HG03066 (cell line): ENCODE measurements at regions not wholly inside any gene's neighbourhood (a gene's known extent, or its start where the extent isn't known, plus 50 kb on each side); places are given as distances from the start of the nearest gene placed in this dataset.

ENCODE experiments used
- ATAC-seq: cut with Tn5 transposase; IDR thresholded peaks from one replicate; pipeline ENCODE4 v1.9.1; 2021; ENCODE audit warnings: low read depth; ENCODE audit not compliant: unreplicated experiment

DNA sequence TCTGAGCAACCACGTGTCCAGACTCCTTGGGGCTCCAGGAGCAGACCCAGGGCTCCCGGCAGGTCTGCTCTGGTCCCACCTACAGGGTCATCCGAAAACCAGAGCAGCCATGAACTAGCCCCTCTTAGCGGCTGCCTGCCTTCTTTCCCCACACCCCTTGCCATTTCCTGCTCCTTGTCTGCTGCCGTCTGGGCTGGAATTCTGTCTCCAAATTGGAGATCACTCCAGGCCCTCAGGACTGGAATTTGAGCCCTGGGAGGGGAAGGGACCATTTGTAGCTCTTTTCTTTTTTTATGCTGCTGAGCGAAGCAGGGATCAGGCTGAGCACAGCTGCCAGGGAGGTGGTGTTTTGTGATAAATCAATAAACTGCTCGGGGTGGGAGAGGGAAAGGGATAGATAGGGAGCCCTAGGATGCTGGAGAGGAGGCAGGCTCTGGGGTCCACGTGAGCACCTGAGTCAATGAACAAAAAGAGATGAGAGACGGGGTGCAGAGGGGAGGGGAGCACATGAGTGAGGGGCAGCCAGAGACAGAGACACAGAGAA lies 257.5 kb downstream of the ENGASE start:
- ATAC-seq: no peak

DNA sequence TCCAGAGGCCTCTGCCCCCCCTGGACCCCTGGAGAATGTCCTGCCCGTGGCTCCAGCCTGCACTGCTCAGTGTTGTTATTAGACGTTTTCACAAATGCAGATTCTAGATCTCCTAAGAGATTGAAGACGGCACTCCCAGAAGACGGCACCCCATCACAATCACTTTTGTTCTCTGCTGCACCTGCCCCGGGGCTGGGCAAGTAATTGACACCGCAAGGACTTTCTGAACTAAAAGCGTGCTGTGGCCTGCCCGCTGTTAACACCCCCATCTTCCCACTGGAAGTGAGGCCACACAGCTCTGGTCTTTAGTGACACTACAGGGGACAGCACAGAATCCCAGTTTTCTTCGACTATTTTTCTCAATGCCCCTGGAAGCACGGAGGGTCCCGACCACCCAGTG lies 256.9 kb downstream of the ENGASE start:
- ATAC-seq: no peak

GRCh38 chr17:79330696-79331095 lies 256.1 kb downstream of the ENGASE start:
- no peak for ATAC-seq

GRCh38 chr17:79330229-79330628 lies 255.6 kb downstream of the ENGASE start:
- no peak for ATAC-seq

DNA sequence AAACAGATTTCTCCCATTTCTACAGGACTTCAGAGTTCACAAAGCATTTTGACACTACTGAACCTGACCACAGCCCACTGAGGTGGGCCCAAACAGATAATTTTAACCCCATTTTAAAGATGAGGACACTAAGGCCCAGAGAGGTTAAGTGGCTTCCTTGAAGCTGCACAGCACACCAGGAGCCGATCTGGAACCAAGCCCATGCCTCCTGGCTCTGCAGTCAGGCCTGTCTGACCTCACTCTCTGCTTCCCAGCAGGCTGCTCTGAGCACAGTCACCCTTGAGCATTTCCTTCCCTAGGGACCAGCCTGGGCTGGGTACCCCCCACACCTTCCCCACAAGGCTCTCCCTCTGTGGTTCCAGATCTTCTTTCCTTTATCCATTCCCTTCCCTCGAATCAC lies 252.2 kb downstream of the ENGASE start:
- no peak for ATAC-seq

DNA sequence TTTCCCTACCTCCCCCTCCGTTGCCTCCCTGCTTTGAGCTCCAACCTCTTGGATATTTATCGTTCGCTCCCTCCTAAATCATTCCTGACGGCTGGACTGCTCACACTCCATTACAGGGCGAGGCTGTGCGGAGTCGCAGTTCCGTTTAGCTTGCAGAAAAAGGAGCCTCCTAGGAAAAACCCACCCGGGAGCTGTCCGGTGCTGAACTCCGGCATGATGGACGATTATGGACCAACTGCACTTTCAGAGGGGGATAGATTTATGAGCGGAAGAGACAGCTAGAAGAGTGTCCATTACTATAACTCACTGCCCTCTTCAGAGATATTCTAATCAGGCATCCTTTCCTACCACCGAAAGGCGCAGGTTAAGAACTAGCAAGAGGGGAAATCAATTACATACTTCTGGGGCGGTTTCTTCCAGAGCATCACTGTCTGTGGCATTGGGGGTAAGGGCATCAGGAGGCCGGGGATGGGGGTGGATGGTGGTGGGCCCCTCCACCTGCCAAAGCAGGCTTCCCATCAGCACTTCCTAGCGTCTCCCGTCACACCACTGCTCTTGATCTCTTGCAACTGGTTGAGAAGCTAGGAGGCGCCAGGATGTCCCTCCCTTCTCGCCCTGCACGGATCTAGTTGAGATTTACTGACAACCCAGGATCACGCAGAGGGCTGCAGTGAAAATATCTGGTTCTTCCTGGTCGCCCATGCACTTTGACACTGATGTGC lies 251.2 kb downstream of the ENGASE start:
- ATAC-seq: no peak

DNA sequence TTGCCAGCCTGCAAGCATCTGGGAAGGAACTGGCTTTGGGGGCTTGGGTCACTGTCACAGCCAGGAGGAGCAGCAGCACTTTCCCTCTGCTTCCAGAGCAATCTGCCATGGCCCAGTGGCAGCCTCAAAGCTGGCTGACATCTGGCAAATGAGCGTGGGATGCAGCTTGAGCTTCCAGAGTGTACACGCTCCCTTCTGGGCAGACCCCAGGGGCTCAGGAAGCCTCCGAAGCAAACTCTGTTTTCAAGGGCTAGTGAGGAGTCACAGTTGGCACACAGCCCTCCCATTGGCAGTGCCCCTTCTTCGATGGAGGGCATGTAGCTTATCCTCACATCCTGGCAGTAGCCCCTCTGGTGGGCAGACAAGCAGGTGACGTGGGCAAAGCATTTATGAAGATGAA lies 249.6 kb downstream of the ENGASE start:
- ATAC-seq: no peak

DNA sequence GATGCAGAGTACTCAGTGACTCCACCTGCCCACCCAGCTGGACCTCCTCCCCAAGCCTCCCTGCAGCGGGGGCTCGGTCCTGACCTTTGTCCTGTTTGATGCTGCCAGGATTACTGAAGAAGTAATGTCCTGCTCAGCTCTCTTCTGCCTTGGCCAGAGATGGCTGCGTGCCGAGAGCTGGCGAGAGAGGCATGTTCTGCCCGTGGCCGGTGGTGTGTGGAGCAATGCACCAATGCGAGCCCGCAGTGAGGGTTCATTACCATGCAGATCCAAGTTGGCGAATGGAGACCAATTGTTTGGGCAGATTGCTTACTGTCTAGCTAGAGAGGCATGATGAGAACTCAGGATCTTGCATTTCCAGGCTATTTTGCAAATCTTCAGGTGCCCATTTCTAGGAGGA lies 248.9 kb downstream of the ENGASE start:
- no peak for ATAC-seq

DNA sequence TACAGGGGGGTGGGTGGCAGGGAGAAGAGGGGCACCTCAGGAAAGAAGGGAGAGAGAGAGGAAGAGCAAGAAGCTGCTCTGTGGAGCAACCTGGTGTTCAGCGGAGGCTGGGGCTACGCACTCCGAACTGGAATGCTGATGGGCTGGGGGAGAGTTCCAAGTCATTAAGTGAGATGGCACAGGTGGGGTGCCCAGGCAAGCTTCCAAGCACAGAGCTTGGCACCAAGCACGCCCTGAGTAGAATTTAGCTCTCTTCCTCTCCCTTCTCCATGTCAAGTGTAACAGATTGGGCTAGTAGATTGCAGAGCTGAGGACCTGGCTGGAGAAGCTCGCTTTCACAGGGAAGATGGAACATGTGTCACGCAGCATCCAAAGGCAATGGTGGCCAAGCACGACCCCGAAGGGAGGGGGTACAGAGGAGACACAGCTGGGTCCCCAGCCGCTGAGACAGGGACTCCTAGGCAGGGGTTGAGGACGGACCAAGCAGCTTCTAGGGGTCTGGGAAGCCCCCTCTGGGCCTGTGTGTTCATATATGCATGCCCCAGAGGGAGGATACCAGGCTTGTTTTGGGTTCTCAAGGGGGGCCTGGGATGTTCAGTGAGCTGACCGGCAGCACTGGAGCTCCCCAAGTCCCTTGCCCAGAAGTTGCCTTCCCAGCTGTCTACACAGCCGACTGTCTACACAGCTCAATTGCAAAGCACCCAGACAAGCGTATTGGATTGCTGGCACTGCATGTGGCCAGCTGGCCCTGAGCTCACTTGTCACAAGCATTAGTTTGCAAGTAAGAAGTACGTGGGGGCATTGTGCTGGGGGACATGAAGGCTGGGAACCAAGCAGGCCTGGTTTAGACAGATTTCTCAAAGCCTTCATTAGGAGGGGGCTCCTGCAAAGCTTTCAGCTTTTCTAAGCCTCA lies 247.8 kb downstream of the ENGASE start:
- no peak for ATAC-seq

GRCh38 chr17:79320331-79320730 lies 245.7 kb downstream of the ENGASE start:
- no peak for ATAC-seq

- no peak for ATAC-seq
Measured at GRCh38 chr17:79317916-79318315, 243.3 kb downstream of the ENGASE start.

GRCh38 chr17:79316805-79317204 lies 242.2 kb downstream of the ENGASE start:
- no peak for ATAC-seq

DNA sequence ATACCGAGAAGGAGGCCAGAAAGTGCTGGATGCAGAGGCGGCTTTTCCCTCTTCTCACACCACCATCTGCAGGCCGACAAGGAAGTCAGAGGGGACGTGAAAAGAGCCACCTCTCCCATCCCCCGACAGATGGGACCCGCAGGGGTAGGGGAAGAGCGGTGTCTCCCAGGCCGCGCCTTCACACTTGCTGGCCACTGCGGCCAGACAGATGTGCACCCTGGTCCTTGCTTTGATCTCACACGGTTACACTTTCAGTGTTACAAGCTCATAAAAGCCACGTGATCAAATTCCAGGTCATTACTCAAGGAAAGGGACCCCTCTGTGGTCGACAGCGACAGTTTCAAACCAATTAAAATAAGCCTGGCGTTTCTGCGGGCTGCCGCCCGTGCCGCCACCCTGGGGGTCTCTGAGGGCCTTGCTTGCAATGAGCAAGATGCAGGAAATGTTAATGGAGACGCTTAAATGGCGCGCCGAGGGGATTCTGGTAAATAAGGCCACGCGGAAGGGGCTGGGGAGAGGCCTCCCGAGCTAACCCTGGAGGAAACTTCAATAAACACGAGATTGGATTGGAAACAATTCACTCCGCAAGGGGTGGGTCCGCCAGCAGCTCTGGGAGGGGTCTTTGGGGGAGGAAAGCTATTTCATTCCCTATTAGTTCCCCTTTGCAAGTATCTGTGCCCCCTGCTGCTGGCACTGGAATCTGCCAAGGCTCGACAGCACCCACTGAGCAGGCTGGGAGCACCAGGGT lies 240.9 kb downstream of the ENGASE start:
- no peak for ATAC-seq

DNA sequence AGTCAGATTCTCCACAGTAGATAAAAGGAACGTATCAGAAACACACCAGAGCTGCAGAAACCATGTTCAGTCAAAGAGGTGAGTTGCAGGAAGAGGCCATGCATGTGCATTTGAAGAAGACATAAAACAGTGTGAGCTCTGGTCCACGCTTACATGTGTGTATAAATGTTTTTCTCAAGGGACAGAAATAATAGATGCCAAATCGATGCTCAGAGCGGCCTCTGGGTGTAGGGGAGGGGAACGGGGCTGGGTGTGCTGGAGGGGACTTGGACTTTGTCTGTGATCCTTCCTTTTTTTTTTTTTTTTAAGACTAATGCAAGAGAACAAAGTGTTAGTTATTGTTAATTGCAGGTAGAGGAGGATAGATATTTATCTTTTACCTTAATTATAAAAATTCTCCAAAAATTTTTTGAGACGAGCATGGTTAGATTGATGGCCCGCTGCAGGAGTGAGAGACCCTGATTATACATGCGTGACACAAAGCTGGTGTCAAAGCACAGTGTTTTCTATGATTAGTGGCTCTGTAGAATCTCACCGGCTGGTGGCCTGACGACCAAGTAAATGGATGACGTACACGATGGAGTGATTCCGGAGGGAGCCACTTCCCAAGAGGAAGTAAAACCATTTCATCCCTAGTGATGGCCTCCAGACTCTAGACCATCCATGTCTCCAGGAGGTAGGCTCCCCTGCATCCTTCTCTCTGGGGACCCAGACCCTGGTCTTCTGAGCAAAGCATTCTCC lies 240.2 kb downstream of the ENGASE start:
- ATAC-seq: no peak

- ATAC-seq: no peak
Measured at GRCh38 chr17:79311373-79311772, 236.7 kb downstream of the ENGASE start.

DNA sequence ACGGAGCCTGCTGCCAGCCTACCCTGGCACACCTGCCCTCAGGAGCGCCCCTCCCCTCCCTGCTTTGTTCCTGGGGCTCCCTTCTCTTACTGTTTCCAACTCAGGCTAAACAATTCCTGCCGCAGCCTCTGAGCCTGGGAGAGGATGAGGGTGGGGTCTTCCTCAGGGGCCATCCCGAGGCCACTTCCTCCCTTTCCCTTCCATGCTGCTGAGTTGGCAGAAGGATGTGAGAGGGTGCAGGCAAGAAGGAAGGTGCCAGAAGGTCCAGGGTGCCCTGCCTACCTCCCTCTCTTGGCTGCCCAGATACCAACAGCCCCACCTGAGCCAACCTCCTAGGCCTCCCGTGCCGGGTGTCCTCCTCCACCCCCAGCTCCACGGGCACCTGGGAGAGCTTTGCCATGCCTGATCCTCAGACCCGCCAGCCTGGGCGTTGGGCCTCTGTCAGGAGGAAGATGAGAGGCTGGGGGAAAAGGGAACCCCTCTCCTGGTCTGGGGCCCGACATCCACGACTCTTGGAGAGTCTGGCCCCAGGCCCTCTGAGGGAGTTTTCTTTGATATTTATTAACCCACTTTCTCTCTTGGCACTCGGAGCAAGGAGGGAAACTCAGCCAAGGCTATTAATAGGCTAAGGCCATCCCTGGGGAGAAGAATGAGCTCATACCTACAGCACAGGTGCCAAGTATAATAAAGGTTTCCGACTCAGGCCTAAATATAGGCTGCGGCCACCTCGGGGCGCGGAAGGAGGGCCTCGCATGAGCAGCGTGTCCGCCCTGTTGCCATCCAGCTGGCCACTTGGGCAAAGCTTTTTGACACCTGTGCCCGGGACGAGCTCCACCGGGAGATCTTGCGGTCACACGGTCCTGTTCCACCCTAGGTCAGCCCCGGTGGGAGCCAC lies 232.0 kb downstream of the ENGASE start:
- no peak for ATAC-seq

GRCh38 chr17:79305768-79306423 lies 231.3 kb downstream of the ENGASE start:
- ATAC-seq: no peak

- ATAC-seq: no peak
Measured at GRCh38 chr17:79305376-79305767, 230.7 kb downstream of the ENGASE start.

- ATAC-seq: no peak
Measured at GRCh38 chr17:79304884-79305283, 230.3 kb downstream of the ENGASE start.
